ENCODE measurements at regions not wholly inside any gene's neighbourhood (a gene's known extent, or its start where the extent isn't known, plus 50 kb on each side); places are given as distances from the start of the nearest gene placed in this dataset.

DNA sequence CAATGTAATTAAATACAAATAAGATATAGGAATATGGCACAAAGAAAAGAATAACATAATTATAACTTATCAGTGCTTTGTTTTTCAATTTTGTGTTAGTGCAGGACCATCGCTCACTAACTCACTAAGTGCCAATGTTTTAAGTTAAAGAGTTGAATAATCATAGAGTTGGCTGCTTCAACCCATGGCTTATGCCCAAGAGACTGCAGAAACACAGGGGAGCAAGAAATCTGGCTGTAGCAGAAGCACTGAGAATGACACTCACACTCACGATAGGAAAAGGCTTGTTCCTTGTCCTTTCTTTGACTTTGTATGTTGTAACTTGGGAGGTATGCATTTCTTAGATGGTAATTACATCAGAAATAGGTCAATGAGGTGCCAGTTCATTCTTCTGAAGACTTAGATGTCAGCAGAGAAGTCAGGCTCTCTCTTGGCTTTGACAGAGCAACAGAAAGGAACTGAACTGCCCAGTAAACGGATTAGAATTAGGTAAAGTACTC lies 852.2 kb downstream of the LRRTM4 start:
- Histone ChIP-seq H3K9me3 (ENCODE audit: control insufficient read depth, insufficient read depth, low read depth, low read length) (no peaks in the 10 kb centered on the region), H3K4me1 (ENCODE audit: control insufficient read depth, insufficient read depth, low read length) (no peaks in the 10 kb centered on the region), H3K27ac (ENCODE audit: extremely low read depth, low read depth, low read length) (no peak overlapping the region), H3K36me3 (ENCODE audit: control insufficient read depth in 2 of 2, insufficient read depth in 1 of 2, low read length in 2 of 2) (no peaks in the 10 kb centered on the region), H3K4me3 (ENCODE audit: low read depth, low read length) (no peak overlapping the region)
- POLR2A ChIA-PET: no interaction called here
- TF ChIP-seq ZBTB7A (tag by site-specific recombination; IDR thresholded peaks at IDR 0.05; ENCODE audit: low read depth) (no peak), ZNF561 (tag by site-specific recombination; IDR thresholded peaks at IDR 0.05; ENCODE audit: borderline replicate concordance) (no peak), RBAK (tag by site-specific recombination; IDR thresholded peaks at IDR 0.05) (no peak), WT1 (tag by site-specific recombination; IDR thresholded peaks at IDR 0.05) (no peak), BCL11B (tag by site-specific recombination; IDR thresholded peaks at IDR 0.05; ENCODE audit: low read depth) (no peak), EGR2 (tag by site-specific recombination; IDR thresholded peaks at IDR 0.05; ENCODE audit: low read depth) (no peak), SCRT1 (tag by site-specific recombination; IDR thresholded peaks at IDR 0.05; ENCODE audit: borderline replicate concordance) (no peak), ZNF571 (tag by site-specific recombination; IDR thresholded peaks at IDR 0.05) (no peak), ZNF610 (tag by site-specific recombination; IDR thresholded peaks at IDR 0.05; ENCODE audit: borderline replicate concordance) (no peak), HOXC10 (CRISPR knock-in tag; IDR thresholded peaks at IDR 0.05) (no peak), BCL11A (tag by site-specific recombination; IDR thresholded peaks at IDR 0.05; ENCODE audit: low read depth) (no peak), ZNF776 (tag by site-specific recombination; IDR thresholded peaks at IDR 0.05; ENCODE audit: borderline replicate concordance) (no peak), ZNF560 (tag by site-specific recombination; IDR thresholded peaks at IDR 0.05; ENCODE audit: borderline replicate concordance) (no peak), ZNF391 (tag by site-specific recombination; IDR thresholded peaks at IDR 0.05; ENCODE audit: borderline replicate concordance, low read depth) (no peak), MEIS1 (CRISPR knock-in tag; IDR thresholded peaks at IDR 0.05; ENCODE audit: borderline replicate concordance) (no peak)
- TF ChIP-seq, protein P1, sequence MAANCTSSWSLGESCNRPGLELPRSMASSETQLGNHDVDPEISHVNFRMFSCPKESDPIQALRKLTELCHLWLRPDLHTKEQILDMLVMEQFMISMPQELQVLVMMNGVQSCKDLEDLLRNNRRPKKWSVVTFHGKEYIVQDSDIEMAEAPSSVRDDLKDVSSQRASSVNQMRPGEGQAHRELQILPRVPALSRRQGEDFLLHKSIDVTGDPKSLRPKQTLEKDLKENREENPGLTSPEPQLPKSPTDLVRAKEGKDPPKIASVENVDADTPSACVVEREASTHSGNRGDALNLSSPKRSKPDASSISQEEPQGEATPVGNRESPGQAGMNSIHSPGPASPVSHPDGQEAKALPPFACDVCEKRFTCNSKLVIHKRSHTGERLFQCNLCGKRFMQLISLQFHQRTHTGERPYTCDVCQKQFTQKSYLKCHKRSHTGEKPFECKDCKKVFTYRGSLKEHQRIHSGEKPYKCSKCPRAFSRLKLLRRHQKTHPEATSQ (tag by site-specific recombination; IDR thresholded peaks at IDR 0.05): no peak
- TF ChIP-seq, protein P2, sequence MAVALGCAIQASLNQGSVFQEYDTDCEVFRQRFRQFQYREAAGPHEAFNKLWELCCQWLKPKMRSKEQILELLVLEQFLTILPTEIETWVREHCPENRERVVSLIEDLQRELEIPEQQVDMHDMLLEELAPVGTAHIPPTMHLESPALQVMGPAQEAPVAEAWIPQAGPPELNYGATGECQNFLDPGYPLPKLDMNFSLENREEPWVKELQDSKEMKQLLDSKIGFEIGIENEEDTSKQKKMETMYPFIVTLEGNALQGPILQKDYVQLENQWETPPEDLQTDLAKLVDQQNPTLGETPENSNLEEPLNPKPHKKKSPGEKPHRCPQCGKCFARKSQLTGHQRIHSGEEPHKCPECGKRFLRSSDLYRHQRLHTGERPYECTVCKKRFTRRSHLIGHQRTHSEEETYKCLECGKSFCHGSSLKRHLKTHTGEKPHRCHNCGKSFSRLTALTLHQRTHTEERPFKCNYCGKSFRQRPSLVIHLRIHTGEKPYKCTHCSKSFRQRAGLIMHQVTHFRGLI (tag by site-specific recombination; IDR thresholded peaks at IDR 0.05): no peak
- CTCF ChIA-PET: no interaction called here

DNA sequence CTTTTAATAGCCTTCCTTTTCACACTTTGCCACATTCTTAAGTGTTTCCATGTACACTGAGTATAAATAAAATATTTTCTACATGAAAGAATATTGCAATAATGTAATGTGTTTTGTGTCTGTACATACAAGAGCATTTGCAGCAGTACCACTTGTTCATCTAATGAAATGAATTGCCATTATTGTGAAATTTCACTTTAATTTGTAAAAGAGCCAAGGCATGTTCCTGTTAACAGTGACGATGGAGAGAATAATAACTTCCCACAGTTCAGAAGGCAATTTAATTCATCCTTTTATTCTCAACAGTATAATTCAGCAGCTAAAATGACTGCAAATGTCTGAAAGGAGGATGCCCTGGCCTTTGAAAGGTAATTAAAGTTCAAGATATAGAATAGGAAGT lies 853.9 kb downstream of the LRRTM4 start:
- Histone ChIP-seq H3K36me3 (ENCODE audit: control insufficient read depth in 2 of 2, insufficient read depth in 1 of 2, low read length in 2 of 2) (no peaks in the 10 kb centered on the region), H3K9me3 (ENCODE audit: control insufficient read depth, insufficient read depth, low read depth, low read length) (no peaks in the 10 kb centered on the region), H3K4me1 (ENCODE audit: control insufficient read depth, insufficient read depth, low read length) (no peaks in the 10 kb centered on the region), H3K27ac (ENCODE audit: extremely low read depth, low read depth, low read length) (no peak overlapping the region), H3K4me3 (ENCODE audit: low read depth, low read length) (no peak overlapping the region)
- ChIA-PET POLR2A (no interaction called here), CTCF (no interaction called here)
- TF ChIP-seq ZNF16 (tag by site-specific recombination; IDR thresholded peaks at IDR 0.05; ENCODE audit: low read depth) (no peak), WT1 (tag by site-specific recombination; IDR thresholded peaks at IDR 0.05) (no peak), KLF1 (tag by site-specific recombination; IDR thresholded peaks at IDR 0.05) (no peak), ZNF521 (tag by site-specific recombination; IDR thresholded peaks at IDR 0.05) (no peak), ZNF610 (tag by site-specific recombination; IDR thresholded peaks at IDR 0.05; ENCODE audit: borderline replicate concordance) (no peak), OSR2 (tag by site-specific recombination; IDR thresholded peaks at IDR 0.05) (no peak), ZEB2 (tag by site-specific recombination; IDR thresholded peaks at IDR 0.05) (no peak), GLIS2 (tag by site-specific recombination; IDR thresholded peaks at IDR 0.05) (no peak), YY2 (tag by site-specific recombination; IDR thresholded peaks at IDR 0.05) (no peak), ZNF341 (tag by site-specific recombination; IDR thresholded peaks at IDR 0.05; ENCODE audit: low read depth) (no peak), ZSCAN30 (tag by site-specific recombination; IDR thresholded peaks at IDR 0.05) (no peak)
- TF ChIP-seq, protein P3, sequence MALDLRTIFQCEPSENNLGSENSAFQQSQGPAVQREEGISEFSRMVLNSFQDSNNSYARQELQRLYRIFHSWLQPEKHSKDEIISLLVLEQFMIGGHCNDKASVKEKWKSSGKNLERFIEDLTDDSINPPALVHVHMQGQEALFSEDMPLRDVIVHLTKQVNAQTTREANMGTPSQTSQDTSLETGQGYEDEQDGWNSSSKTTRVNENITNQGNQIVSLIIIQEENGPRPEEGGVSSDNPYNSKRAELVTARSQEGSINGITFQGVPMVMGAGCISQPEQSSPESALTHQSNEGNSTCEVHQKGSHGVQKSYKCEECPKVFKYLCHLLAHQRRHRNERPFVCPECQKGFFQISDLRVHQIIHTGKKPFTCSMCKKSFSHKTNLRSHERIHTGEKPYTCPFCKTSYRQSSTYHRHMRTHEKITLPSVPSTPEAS (tag by site-specific recombination; IDR thresholded peaks at IDR 0.05): no peak
- TF ChIP-seq, protein P4, sequence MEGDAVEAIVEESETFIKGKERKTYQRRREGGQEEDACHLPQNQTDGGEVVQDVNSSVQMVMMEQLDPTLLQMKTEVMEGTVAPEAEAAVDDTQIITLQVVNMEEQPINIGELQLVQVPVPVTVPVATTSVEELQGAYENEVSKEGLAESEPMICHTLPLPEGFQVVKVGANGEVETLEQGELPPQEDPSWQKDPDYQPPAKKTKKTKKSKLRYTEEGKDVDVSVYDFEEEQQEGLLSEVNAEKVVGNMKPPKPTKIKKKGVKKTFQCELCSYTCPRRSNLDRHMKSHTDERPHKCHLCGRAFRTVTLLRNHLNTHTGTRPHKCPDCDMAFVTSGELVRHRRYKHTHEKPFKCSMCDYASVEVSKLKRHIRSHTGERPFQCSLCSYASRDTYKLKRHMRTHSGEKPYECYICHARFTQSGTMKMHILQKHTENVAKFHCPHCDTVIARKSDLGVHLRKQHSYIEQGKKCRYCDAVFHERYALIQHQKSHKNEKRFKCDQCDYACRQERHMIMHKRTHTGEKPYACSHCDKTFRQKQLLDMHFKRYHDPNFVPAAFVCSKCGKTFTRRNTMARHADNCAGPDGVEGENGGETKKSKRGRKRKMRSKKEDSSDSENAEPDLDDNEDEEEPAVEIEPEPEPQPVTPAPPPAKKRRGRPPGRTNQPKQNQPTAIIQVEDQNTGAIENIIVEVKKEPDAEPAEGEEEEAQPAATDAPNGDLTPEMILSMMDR (tag by site-specific recombination; IDR thresholded peaks at IDR 0.05): no peak

Data from HEK293 (cell line).